Prostate gland (tissue), 2 donors: ENCODE measurements at regions not wholly inside any gene's neighbourhood (a gene's known extent, or its start where the extent isn't known, plus 50 kb on each side); places are given as distances from the start of the nearest gene placed in this dataset.
"Not testable (repeated sequence)": the region's sequence is repeated elsewhere in the genome, so short reads cannot be mapped to it uniquely, and the experiment has no call there.

ENCODE experiments used
- DNase-seq: peaks from one replicate; pipeline ENCODE4 v3.0.0-alpha.2; 2019; ENCODE audit warnings: low spot score
- H3K27ac ChIP-seq, 2 donors: fragments of 200-600 bp; sonication (generic); 2 replicates each; pipeline ENCODE4 v1.5.1; 2017 to 2019
- H3K27me3 ChIP-seq: fragments of 200-600 bp; sonication (generic); replicated peaks from 2 replicates; pipeline ENCODE4 v1.5.1; 2019; ENCODE audit not compliant: insufficient read depth
- H3K36me3 ChIP-seq, 2 donors: fragments of 200-600 bp; sonication (generic); 1 replicate in 1 of 2; 2 replicates in 1 of 2; pipeline versions ENCODE4 v1.5.1 to v1.8.1; 2017 to 2019
- H3K4me1 ChIP-seq: fragments of 200-600 bp; sonication (generic); replicated peaks from 2 replicates; pipeline ENCODE4 v1.5.1; 2019
- H3K4me3 ChIP-seq, 2 donors: fragments of 200-600 bp; sonication (generic); 2 replicates each; pipeline ENCODE4 v1.5.1; 2017 to 2019
- H3K9me3 ChIP-seq: fragments of 200-600 bp; sonication (generic); 2 replicates; pipeline ENCODE4 v1.5.1; 2017
- CTCF ChIP-seq, 4 experiments: fragments of 200-600 bp in 2 of 4; fragments of 450-650 bp in 2 of 4; sonication (generic) in 2 of 4; IDR thresholded peaks; 1 replicate in 3 of 4; 2 replicates in 1 of 4; pipeline ENCODE4 v1.5.1; 2016 to 2019; ENCODE audit warnings: antibody characterized with exemption in 4 of 4, mild to moderate bottlenecking in 2 of 4, moderate library complexity in 2 of 4
- POLR2A ChIP-seq: fragments of 450-650 bp; IDR thresholded peaks from one replicate; pipeline ENCODE4 v1.6.1; 2016; ENCODE audit warnings: antibody characterized with exemption, mild to moderate bottlenecking
- POLR2AphosphoS5 ChIP-seq: sonication (generic); formaldehyde crosslinking; IDR thresholded peaks from one replicate; pipeline ENCODE4 v1.6.1; 2017; ENCODE audit warnings: antibody characterized with exemption
- WGBS: methylation state at CpG from one replicate; pipeline ENCODE4 v1.1.5; 2018; 5-methylcytosine and 5-hydroxymethylcytosine counted together
- intact Hi-C: fragments of 100-400 bp; cut with DNase I; formaldehyde crosslinking; loops from one replicate; pipeline ENCODE4 v1.14.2; 2022

GRCh38 chr3:135432402-135432801 is 533.1 kb upstream of the PPP2R3A start:
- 89% methylated on average over 2 of the region's 2 CpGs for WGBS
- DNase-seq, result no peak
- H3K4me3 ChIP-seq, result no peak overlapping the region
- H3K27me3 ChIP-seq, result no peaks in the 10 kb centered on the region
- H3K36me3 ChIP-seq, result no peaks in the 10 kb centered on the region
- no peaks in the 10 kb centered on the region for H3K4me1 ChIP-seq
- intact Hi-C loops, result no loop called here
- TF ChIP-seq CTCF (IDR thresholded peaks at IDR 0.05) (no peak), POLR2A (no peak), POLR2AphosphoS5 (no peak)
- no peak overlapping the region for H3K27ac ChIP-seq
- no peaks in the 10 kb centered on the region for H3K9me3 ChIP-seq

- DNase-seq, H3K36me3 ChIP-seq, H3K4me3 ChIP-seq, H3K9me3 ChIP-seq, H3K4me1 ChIP-seq, intact Hi-C loops, H3K27me3 ChIP-seq, H3K27ac ChIP-seq: not testable (repeated sequence)
- WGBS, result 60% methylated on average over 17 of the region's 18 CpGs
Observed at GRCh38 chr3:135438889-135439597, 526.5 kb upstream of the PPP2R3A start.

GRCh38 chr3:135439632-135440031 is 525.9 kb upstream of the PPP2R3A start:
- H3K27me3 ChIP-seq, DNase-seq, H3K9me3 ChIP-seq, H3K4me3 ChIP-seq, H3K27ac ChIP-seq, H3K4me1 ChIP-seq, intact Hi-C loops, H3K36me3 ChIP-seq: not testable (repeated sequence)
- WGBS, result 95% methylated on average over 7 of the region's 7 CpGs

GRCh38 chr3:135440233-135440632 is 525.3 kb upstream of the PPP2R3A start:
- intact Hi-C loops, result no loop called here
- Histone ChIP-seq H3K27ac (no peak overlapping the region), H3K9me3 (no peaks in the 10 kb centered on the region), H3K4me3 (no peak overlapping the region), H3K36me3 (no peaks in the 10 kb centered on the region), H3K4me1 (no peaks in the 10 kb centered on the region), H3K27me3 (no peaks in the 10 kb centered on the region)
- TF ChIP-seq CTCF (IDR thresholded peaks at IDR 0.05), result no peak
- TF ChIP-seq POLR2AphosphoS5, result no peak
- no peak for TF ChIP-seq POLR2A
- no peak for DNase-seq

- Histone ChIP-seq H3K4me1 (no peaks in the 10 kb centered on the region), H3K9me3 (no peaks in the 10 kb centered on the region), H3K27me3 (no peaks in the 10 kb centered on the region), H3K27ac (no peak overlapping the region), H3K4me3 (no peak overlapping the region), H3K36me3 (no peaks in the 10 kb centered on the region)
- 39% methylated on average over 4 of the region's 4 CpGs for WGBS
- intact Hi-C loops, result no loop called here
- no peak for DNase-seq
- TF ChIP-seq POLR2AphosphoS5 (no peak), POLR2A (no peak), CTCF (IDR thresholded peaks at IDR 0.05) (no peak)
Observed at GRCh38 chr3:135440746-135441145, 524.8 kb upstream of the PPP2R3A start.

- intact Hi-C loops, result no loop called here
- Histone ChIP-seq H3K4me3 (no peak overlapping the region), H3K4me1 (no peaks in the 10 kb centered on the region), H3K27ac (no peak overlapping the region), H3K9me3 (no peaks in the 10 kb centered on the region), H3K36me3 (no peaks in the 10 kb centered on the region), H3K27me3 (no peaks in the 10 kb centered on the region)
- WGBS, result 84% methylated on average over 5 of the region's 5 CpGs
- DNase-seq, result no peak
- no peak for TF ChIP-seq POLR2AphosphoS5
- no peak for TF ChIP-seq POLR2A
- no peak for TF ChIP-seq CTCF (IDR thresholded peaks at IDR 0.05)
Observed at GRCh38 chr3:135444058-135444457, 521.5 kb upstream of the PPP2R3A start.
